KG1 (cell line): ENCODE measurements at regions not wholly inside any gene's neighbourhood (a gene's known extent, or its start where the extent isn't known, plus 50 kb on each side); places are given as distances from the start of the nearest gene placed in this dataset.
"Not testable (repeated sequence)": the region's sequence is repeated elsewhere in the genome, so short reads cannot be mapped to it uniquely, and the experiment has no call there.

Experiments used
- DNase-seq: peaks from one replicate; lab custom pipeline; 2025; lab: John Stamatoyannopoulos, UW

DNA sequence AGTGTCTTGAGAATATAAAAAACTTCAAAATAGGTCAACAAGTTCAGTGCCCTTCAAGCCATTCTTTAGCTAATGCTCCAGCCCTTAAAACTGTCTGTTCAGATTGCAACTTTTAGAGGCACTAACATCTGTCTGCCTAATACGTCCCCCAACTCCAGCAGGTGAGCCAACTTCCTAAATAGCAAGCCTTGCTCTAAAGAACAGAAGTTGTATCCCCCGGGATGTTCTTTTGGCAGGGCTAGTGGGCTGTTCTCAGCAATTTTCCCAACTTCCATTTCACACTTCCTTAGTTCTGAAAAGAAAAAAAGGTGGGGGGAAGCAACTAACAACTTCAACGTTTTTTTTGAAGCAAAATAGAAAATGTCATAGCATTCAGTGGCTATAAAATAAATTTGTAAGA, 290.0 kb upstream of the PTCHD4 start:
- no peak for DNase-seq

DNA sequence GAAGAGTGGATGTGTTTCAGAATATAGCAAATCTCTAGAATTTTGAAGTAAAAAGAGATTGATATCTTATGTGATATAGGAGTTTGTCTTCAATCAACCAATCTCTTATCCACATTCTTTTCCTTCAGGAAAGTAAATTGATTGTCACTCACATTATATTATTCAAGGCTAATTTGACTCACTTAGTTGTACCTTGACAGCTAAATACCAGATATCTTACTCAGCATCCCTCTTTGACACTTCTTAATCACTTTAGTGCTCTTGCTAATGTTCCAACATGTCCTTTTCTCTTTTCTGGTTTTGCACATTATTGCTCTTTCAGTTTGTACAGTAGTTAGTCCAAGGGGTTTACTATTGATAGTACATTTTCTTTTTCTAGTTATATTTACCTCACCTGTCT, 286.9 kb upstream of the PTCHD4 start:
- DNase-seq: no peak

DNA sequence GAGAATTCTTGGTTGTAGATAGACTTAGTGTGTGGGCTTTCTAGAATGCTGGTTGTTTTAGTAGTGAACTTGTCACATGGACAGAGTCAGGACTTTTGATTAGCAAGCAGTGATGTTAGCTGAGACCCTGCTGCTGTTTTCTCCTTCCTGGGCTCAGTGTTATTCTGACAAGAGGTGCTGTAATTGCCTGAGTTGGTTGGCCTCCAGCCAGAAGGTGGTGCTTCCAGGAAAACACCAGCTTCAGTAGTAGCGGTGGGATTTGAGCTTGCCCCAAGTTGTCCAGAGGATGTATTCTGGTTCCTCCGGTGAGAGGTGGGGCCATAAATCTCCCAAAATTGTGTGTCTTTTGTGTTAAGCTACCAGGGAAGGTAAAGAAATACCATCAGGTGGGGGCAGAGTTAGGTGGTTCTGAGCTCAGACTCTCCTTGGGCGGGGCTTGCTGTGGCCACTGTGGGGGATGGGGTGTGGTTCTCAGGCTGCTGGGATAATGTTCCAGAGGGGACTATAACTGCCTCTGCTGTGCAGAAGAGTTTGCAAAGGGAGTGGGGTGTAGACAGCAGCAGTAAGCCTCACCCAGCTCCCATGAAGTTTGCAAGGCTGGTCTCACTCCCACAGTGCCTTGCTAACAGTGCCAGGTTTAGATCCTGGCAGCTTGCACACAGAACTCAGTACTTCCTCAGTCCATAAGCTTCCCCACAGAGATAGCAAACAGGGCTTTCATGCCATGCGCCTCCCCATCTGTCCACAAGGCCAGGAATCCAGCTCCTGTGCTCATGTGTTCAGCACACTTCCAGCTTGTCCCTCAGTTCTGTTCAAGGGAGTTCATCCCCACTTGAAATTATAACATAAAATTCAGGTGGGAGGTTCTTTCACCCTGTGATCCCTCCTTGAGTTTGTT, 278.4 kb upstream of the PTCHD4 start:
- DNase-seq: no peak

DNA sequence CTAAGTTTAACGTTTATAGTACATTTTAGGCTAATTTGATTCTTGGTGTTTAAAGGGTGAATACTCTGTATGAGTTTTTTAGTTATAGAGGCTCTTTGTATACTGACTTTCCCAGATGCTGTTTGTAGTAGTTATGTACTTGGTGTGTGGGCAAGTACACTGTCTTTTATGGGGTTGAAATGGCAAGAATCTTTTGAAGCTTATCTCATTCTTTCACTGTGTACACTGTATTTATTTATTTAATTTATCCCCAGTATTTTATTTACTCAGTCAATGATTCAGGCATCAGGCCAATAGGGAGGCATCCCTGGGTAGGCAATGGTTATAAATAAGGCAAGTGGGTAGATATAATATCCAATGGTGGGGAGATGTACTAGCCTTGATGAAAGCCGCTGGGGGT, 277.0 kb upstream of the PTCHD4 start:
- DNase-seq: no peak

DNA sequence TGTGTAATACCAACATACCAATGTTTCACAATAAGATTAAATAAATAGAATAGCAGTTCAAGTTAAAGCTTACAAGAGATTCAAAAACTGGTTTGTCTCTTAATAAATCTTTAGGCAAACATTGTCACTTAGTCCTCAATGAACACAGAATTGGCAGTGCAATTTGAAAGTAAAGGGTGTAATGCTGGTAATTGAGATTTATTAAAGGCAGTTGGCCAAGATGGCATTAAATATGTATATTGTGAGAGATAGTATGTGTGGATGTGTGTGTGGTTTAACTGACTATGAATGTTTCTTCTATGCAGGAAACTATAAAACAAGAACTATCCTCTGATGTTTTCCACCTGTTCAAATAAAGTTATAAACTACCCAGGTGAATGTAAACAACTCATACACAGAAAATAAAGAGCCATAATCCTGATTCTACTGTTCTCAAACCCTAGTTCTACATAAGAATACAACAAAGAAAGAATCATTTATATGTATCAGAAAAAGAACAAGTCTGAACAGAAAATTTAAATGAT, 267.9 kb upstream of the PTCHD4 start:
- DNase-seq: no peak

DNA sequence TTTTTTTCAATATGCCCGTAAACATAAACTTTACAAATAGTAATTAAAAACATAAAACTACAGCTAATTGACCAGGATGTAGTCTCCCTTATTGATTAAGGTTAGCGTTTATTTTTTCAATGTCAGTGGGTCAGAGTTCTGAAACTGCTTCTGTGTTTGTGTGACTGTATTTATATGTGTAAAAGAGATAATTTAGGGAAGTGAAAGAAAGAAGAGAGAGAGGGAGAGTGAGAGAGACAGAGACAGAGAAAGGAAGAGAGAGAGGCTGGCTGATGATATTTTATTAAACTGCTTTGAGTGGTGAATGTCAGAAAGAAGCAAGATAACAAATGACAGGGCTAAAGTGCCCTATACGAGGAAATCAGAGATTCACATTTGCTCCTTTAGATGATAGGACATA, 266.1 kb upstream of the PTCHD4 start:
- no peak for DNase-seq

DNA sequence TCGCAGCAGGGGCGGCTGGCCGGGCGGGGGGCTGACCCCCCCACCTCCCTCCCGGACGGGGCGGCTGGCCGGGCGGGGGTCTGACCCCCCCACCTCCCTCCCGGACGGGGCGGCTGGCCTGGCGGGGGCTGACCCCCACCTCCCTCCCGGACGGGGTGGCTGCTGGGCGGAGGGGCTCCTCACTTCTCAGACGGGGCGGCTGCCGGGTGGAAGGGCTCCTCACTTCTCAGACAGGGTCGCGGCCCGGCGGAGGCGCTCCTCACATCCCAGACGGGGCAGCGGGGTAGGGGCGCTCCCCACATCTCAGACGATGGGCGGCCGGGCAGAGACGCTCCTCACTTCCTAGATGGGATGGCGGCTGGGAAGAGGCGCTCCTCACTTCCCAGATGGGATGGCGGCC, 260.2 kb upstream of the PTCHD4 start:
- DNase-seq: not testable (repeated sequence)

DNA sequence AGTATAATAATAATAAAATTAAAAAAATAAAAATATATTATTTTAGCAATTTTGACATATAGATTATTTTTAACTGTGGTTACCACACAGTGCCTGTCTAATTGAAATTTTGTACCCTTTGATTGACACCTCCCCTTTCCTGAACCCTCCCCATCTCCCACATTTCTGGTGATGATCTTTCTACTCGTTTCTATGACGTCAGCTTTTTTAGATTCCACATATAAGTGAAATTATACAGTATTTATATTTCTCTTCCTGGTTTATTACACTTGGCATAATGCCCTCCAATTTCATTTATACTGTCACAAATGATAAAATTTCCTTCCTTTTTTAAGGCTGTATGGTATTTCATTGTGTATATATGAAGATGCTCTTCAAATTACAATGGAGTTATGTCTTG, 258.1 kb upstream of the PTCHD4 start:
- no peak for DNase-seq

DNA sequence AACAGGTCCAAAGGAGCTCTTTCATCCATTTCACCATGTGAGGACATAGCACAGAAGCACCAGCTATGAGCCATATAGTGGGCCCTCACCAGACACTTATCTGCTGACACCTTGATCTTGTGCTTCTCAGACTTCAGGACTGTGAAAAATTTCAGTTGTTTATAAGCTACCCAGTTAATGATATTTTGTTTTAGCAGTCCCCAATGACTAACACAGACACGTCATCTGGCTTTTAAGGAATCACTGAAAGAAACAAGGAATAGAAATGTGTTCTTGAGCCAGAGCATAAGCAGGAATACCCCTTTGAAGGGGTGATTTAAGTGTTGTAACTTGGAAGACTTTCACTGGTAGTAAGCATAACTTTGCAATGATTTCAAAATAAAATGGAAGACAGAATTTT, 214.7 kb upstream of the PTCHD4 start:
- DNase-seq: no peak

DNA sequence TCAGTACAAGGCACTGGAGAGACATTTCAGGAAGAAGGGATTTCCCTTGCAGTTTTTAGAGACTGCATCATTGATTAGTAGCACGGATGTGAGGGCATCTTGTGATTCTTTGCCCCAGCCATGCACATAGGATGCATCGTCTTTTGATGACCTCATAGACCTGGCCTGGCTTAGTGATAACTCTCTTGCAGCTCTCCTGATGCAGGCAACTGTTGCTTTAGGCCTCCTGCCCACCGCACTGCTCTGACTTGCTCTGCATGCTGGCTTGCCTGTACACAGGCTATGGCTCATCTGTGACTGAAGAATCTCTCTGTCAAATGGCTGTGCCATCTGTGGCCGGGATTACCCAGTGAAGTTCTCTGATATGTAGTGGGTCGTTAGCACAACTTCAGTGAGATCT, 207.7 kb upstream of the PTCHD4 start:
- DNase-seq: no peak

DNA sequence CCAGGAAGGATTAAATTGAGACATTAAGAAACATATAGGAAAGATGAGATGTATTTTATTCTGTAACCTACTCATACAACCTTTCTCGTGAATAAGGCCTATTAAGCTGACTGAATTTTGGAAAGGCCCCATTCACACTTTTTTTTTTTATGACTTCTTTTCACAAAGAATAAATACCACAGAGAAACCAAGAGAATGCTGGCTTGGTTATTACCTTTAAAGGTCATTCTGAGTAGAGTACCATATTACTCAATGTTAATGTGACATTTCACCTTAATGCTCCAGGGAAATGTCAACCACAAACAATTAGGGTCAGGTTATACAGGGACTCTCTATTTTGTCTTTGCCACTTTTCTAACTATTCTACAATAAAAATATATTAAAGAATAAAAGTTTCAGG, 204.9 kb upstream of the PTCHD4 start:
- DNase-seq: no peak

DNA sequence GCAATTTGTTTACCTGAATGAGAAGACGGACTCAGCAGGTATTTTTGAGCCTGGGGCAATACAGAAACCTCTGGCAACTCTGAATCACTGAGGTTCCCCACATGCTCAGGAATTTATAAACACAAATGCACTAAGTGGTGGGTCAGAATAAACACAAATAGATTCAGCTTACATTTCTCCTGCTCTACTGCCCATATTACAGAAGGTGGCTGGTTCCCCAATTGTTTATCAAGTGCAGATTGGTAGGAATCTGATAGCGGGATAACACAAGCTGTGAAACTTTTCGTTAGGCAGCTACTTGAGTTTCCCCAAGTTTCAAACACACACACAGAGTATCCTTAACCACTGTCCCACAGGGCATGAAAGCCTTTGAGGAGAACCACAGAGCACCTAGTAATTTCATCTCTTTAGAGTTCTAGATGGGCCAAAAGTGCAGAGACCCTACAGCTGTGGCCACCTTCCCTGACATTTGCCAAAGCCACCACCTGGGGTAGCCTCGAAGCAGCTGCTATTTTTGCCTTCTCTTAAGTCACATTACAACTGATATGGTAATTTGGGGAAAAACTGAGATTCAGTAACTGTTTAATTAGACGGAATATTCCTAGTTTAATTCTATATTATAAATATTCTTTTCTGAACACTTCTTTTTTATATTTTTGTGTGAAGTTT, 204.2 kb upstream of the PTCHD4 start:
- no peak for DNase-seq

DNA sequence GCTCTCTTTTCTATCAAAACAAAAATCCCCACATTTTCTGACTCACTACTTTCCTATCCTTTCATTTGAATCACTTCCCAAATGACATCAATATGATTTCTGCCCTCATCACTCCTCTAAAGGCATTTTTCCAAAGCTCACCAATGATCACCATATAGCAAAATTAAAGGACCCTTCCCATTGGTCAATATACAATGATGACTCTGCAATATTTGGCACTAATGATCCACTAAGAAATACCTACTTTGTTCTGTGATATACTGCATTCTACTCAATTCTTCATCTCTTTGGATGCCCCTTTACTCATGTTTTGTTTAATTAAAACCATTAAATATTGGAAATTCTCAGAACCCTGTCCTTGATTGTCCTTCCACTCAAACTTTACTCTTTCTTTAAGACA, 200.3 kb upstream of the PTCHD4 start:
- DNase-seq: no peak

DNA sequence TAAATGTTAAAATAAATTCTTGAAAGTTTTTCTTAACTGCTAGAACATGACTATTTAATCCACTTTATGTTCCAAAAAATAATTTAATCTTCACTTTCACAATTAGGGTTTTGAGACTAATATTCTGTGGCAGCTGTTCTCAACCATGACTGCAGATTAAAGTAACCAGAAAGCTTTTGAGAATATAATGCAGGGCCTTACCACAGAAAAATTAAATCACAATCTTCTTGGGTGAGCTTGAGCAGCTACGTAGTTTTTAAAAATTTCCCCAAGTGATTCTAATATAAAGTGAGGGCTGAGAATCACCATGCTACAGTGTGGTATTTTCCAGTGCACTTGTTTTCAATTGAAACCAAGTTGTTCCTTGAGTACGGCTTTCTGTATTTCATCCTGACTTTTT, 196.6 kb upstream of the PTCHD4 start:
- no peak for DNase-seq

DNA sequence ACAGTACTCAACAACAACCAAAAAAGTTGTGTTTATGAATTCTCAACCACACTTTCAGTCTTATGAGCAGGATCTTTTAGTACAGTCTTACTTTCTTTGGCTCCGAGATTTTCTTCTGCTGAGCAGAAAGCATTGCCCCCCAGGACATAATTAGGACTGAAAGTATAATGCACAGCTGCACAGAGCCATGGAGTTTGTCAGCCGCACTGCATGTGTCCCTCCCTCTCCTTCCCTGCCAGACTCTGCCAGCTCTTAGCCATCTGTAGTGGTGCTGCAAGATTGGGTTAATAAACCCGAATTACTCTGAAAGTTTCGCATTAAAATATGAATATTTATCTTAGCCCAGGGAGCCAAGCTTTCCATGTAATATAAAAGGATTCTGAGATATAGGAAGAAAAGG, 179.6 kb upstream of the PTCHD4 start:
- DNase-seq: no peak

DNA sequence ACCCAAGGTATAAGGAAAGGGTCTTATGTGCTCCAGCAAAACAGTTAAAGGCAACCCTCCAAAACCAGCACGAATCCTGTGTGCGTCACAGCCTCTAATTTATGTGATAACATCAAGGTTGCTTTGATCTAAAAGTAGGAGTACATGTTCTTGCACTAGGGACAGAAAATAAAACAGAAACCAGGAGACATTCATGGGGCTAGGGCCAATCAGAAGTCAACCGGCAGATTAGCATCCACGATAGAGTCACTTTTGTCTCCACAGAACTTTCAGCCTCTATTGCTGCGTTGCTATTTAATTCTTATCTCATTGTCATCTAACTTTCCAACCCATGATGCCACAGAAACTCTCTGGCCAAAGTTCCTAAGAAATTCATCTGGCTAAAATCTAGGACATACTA, 178.8 kb upstream of the PTCHD4 start:
- no peak for DNase-seq

DNA sequence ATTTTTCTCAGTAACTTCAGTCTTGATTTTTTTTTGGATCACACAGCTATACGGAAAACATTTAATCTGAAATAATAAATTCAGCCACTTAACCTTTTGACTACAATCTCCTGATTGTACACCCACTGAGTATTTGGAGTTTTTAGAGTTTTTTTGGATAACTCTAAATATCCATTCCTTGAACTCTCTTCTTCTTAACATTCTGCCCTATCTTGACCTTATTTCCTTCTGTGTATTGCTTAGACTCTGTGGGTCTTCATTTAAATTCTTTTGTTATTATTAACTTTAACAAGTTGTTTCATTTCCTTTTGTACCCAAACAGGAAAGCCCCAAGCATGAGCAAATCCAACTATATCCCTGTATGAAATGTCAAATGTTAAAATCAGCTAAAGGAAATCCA, 170.2 kb upstream of the PTCHD4 start:
- DNase-seq: no peak

DNA sequence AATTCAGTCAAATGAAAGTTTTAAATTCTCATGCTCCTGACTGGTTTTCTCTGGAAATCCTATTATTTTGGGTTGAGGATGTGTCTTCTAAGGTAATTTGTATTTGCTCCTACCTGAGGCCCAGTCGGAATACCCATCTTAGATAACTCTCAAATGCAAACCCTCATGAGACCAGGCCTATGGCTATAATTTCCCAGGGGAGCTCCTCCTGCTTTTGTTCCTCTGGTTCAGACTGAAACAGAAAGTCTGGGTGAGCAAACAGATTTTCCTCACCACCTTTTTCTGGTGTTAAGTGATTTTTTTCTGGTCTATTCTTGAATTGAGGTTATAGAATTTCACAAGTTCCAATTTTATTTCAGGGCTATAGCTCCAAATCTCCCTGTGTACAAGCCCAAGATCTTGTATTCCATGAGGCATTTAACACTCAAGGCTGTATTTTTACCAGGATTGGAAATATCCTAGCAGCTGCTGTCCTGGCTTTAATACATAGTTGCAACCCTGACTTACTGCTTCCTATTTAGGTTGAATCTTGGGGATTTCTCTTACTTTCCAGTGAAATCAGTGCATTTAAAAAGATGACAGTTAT, 169.1 kb upstream of the PTCHD4 start:
- DNase-seq: no peak

DNA sequence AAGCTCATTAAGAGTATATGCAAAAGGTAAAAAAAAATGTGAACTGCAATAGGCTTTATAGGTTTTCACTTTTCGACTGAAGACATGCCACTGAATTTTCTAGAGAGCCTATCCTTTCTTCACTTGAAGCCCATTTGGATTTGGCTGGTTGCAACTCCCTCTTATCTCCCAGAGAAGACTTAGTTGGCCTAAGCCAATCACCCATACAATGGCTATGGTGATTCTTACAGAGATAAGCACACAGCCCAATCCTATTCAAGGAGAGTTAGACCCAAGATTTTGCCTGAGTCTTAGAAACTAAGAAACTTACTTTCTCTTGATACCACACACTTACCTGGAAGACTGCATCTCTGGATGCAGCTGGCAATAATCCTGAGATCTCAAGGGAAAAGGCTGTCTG, 167.3 kb upstream of the PTCHD4 start:
- DNase-seq: no peak

DNA sequence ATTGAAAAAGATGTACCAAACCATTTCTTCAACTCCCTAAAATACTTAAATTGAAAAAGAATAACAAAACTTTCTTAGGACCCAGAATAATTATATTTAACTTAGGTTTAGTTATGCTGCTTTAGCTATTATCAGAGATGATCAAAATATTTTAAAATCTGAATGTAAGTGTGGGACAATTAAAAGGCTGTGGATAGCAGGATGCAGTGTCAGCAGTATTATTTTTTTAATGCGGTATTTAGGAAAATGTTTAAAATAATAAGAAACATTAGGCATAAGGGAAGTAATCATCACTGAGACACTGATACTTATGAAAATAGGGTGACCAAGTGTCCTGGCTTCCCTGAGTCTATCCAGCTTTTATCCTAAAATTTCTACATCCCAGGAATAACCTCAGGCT, 161.5 kb upstream of the PTCHD4 start:
- no peak for DNase-seq

DNA sequence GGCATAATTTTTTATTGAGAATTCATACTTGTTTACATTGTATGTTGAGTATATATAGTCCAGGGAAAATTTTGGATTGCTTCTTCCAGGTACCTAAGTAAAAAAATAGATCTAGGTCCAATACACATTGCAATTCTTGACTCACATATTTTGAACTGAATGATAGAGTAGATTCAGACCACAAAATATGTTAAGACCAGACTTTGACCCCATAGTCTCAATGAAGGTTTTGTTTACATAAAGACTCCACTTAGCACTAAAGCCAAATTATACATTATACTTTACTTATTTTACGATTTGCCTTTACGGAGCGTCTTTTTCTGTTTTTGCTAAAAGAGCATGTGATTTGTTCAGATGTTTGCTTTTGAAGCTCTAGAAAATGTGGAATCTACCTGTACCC, 144.1 kb upstream of the PTCHD4 start:
- DNase-seq: no peak

DNA sequence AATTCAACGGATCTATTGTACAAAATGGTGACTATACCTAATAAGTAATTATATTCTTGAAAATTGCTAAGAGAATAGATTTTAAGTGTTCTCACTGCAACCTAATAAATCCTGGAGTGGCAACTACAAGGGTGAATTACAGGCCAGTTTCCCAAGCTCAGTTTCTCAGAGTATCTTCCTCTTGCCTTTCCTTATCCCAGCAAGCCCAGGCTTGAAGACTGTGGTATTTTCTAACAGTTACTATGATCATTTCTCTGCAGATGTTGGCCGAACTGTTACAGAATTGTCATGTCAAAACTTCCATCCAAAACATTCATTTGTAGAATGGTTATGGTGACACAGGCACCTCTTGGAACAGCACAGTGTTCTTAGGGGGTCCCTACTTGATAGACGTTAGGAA, 138.1 kb upstream of the PTCHD4 start:
- no peak for DNase-seq

DNA sequence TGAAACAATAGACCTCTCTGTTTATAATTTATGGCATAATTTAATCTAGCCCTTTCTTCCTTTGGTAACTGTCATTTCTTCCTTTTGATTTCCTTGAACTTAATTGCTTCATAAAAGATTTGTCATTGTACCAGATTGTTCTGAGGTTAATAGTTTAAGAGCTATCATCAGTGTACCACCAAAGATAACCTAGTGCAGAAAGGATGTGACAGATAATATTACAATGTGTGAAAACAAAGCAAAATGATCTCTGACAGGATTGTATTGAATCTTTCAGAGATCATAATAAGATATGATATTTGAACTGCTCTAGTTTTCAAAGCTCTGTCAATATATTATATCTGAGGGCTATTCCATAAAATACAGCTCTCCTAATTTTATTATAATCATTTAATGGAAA, 132.1 kb upstream of the PTCHD4 start:
- no peak for DNase-seq
